Activated naive CD4-positive, alpha-beta T cell treated with anti-CD3 and anti-CD28 coated beads, Interleukin-2, amount 50 U/mL, for 16 hours (primary cell): ENCODE measurements at regions not wholly inside any gene's neighbourhood (a gene's known extent, or its start where the extent isn't known, plus 50 kb on each side); places are given as distances from the start of the nearest gene placed in this dataset.
A peak's percentile ranks its signal among the peaks of the same experiment; 100 is the strongest.

Source experiments
- DNase-seq: peaks from one replicate; pipeline ENCODE4 v3.0.0-alpha.2; 2020

DNA sequence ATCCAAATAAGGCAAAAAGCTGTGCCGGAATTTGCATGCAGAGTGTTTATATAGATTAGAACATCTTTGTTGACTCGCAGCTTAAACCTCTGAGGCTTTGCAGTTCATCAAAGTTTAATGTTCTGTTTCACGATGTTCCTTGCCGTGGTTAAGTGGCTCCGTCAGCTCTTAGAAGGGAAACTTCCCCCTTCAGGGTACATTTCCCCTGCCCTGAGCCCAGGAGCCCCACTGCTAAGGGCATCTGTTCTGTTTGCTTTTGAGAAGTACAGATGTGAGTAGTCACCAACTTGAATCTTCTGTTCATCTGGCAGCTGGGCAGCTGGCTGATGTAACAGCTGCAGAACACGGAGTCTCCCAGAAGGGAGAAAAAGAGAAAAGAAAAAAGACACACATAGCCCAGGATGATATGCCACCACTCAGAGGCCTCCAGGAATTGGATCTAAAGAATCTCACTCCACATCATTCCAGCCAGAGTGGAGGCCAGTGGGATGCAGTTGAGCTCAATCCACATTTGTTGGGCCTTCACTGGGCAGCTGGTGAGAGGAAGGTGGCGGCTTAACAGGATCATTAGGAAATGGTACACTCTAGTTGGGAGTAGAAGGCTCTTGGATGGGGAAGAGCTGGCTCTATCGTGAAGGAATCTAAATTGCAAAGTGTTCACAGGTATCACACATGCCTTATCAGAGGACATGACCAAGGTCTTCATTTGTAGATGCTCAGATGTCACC lies 178.7 kb upstream of the RBPJ start:
- no peak for DNase-seq

DNA sequence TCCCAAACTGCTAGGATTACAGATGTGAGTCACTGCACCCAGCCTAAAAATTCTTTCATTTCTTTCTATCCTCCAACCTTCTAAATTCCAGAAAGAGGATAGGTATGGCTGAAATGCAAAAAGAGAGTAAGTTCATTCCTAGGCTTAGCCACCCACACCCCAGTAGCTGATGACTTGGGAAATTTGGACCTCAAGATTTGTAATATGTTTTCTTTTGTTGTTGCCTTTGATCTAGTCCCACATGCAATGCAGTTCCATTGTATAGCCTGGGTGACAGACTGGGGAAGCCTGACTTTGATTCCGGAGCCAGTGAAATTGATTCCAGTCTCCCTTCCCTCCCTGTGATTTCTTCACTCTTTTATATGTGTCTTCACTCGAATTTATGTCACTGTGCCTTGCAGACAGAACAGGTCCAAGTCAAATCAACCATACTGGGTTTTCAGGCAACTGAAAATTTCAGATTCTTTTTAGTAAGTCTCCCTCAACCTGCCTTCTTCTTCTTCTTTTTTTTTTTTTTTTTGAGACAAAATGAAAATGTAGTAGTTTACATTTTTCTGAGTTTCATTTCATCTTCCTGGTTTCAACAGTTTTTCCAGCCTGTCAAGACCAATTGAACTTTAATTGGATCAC lies 176.2 kb upstream of the RBPJ start:
- DNase-seq = no peak

DNA sequence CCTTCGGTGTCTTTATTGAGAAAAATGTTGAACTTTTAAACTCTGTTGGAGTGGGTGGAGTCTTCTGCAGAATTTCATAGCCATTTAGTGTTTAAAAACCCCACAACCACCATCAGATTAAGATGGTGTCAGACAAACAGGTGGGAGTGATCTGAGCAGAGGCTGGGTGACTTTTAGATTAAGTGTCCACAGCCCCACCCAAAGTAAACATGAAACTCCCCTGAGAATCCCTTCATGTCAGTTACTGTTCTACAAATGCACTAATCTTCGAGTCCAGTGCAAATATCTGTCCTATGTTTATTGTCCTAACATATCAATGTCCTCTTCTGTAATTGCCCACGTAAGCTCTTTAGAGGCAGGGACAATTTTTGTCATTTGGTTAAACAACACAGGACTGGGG lies 175.6 kb upstream of the RBPJ start:
- no peak for DNase-seq

DNA sequence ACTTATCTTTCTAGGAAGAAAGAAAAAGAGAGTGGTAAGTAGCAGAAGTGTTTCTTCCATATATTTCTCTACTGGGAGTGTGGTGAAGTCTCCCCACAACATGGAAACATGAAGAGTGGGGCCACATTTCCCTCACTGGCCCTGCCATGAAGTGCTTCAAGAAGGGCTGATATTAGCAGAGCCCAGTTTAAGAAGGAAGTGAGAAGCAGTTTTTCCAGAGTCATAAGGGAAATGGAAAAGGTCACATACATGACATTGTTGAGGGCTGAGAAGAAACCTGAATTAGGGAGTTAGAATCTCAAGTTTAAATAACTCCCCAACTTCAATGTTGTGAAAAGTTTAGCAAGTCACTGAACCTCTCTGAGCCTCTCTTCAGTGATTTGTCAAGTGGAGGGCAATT lies 171.9 kb upstream of the RBPJ start:
- no peak for DNase-seq

DNA sequence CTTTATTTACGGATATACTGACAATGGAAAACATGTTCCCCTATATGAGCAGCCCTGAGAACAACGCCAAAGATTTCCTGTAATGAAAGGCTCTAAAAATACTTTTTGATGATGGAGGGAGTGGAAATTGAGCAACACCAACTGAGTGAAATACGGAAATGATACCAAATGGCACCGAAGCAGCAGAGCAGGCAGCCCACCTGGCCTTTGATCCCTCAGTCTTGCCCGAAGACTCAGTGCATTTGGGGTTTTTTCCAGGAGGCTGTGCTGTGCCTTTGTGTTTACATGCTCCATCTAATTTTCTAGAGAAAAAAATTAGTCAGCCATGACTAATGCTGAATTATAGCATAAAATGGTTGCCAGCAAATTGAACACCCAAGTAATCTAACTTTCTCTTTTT lies 169.9 kb upstream of the RBPJ start:
- DNase-seq = peak; percentile 28

DNA sequence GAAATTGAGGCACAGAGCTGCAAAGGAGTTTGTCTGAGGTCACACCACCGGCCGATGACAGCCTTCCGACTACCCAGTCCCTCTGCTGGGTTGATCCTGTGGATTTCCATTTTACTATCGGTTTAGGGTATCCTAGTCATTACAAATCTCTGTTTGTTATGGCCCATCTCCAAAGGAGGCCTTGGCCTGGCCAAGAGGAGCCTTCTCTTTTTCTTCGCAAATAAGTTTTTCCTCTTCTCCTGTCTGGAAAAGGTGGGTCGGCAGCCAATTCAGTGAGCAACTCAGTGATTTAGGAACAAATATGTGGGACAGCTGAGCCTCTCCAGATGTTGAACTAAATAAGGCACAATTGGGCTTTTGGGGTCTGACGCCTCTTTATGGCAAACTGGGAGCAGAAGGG lies 169.2 kb upstream of the RBPJ start:
- no peak for DNase-seq

DNA sequence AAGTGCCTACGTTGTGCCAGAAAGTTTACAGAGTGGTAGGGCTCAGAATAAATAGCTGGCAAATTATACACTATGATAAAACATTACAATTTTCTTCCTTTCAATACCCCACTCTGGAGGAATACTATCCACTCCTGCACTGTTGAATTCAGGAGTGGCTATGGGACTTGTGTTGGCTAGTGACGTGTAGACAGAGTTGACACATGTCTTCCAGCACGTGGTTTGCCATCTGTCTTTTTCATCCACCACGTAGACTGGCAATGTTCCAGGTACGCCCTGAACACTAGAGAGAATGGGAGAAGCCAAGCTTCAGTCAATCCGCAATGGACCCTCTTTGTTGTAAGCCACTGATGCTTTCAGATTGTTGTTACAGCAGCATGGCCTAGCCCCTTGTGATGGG lies 168.8 kb upstream of the RBPJ start:
- DNase-seq = no peak

DNA sequence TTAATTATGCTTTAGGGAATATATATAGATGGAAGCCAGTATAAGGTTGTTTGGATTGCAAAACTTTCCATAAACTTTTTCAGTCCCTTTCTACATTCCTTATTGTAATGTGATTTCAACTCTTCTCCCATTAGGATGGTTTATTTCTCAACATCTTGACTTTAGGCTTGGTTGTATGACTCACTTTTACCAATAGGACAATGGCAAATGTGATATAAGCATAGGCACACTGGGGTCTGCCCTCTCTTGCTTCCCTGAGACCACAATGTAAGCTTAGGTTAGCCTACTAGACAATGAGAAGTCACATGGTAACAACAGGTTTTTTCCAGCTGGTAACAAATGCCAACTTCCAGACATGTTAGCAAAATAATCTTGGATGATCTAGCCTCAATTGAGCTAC lies 163.3 kb upstream of the RBPJ start:
- DNase-seq = no peak

DNA sequence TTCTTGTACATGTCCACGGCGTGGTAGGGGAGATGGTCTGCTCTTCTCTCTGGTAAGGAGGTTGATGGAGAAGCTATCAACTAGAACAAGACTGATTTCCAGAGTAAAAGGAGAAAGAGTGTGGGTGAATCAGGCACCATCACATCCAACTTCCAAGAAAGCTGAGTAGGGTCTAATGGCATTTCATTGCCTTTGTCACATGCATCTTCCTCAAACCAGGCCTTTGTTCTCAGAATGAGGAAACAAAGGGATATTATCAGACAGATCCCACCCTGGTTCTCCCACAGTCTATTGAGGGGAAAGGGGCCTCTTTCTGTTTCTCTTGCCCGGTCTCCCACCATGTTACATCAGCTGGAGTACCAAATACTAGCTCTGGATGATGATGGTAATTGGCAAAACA lies 160.2 kb upstream of the RBPJ start:
- DNase-seq = no peak

DNA sequence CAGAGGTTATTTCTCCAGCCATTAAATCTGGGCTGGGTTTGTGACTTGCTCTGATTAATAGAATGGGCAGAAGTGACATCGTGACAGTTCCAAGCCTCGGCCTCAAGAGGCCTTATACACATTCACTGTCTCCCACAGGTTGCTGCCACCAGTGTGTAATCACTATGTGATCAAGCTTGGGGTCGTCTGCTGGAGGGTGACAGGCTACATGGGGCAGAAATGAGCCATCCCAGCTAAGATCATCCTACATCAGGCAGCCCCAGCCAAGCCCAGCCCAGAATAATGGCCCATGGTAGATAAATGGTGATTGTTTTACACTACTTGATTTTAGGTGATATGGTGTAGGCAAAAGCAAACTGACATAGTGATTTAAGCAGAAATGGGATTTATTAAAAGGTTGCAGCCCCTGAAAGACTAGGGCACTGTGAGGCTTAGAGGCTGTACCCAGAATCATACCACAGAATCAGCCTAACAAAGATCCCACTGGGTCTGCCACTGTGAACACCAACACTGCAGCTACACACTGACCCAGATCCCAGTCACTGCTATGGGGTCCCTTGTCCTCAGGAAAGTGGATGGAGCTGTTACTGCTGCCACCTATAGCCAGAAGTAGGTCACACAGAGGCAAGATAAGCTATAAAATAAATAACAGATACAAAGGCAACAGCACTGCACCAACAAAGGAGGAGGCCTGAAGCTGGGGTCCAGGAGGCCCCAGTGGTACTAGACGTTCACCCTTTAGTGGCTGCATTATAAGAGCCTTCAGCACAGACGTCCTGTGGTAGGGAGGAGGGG lies 159.6 kb upstream of the RBPJ start:
- DNase-seq = no peak

DNA sequence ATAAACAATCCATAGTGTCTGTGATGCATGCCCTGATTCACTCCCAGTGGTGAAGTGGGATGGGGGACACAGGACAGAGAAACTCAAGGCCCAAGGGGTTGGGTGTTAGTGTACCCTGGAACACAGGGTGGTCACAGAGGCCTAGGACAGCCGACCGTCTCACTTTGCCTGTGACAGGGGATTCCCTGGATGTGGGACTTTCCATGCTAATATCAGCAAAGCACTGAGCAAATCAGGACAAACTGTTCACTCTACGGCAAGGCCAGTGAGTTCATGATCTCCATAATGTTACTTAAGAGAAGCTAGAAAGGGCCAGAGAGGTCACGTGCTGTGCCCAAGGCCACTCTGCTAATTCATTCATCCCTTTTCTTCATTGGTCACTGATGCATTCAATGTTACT lies 158.7 kb upstream of the RBPJ start:
- no peak for DNase-seq

DNA sequence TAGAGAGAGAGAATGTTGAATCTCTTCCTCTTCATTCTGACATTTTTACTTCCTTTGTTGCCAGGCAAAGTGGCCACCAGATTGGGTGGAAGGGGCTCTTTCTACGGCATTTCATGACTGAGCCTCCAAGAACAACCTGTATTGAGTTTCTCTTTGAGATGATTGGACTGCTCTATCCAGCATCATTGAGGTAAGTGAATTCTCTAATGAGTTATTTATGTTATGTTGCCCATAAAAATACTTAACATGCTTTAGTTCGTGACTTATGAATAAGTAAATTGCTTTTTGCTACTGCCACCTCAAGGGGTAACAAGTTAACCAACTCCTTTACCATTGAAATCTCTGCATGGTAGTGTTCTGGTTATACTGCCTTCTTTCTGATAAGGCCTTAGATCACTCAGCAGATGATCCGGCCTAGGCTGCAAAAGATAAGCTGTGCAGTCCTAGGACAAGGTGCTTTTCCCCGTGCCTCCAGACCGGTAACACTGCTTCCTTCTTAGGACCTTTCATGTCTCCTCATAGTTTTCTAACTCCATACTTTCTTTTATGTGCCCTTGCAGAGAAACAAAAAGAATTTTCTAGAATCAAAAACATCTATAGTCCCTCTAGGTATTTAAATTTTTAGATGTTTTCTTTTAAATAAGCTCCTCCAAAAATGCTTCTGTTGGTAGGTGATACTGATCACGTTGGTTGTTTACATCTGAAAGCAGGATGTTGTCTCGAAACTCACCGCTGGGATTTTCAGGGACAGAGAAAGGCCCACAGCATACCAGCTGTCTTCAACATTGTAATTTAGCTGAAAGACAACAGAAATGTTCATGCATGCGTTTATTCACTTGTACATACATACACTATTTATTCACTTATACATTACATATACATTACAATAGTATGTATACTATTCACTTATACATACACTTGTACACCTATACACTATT lies 157.1 kb upstream of the RBPJ start:
- no peak for DNase-seq

DNA sequence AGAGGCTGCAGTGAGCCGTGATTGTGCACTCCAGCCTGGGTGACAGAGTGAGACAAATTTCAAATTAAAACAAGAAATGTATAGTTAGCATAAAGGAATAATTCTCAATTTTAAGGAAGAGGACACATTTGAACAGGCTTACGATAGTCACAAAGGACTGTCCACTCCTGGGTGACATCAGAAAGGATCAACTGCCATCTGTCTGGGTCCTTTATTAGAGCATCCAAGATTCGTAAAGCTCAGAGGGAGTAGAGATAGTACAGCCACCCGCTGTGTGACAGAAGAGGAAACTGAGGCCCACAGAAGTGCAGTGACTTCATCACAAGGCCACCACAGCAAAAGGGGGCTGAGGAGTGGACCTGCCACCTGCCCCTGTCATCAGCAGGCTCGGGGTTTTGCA lies 149.3 kb upstream of the RBPJ start:
- no peak for DNase-seq

DNA sequence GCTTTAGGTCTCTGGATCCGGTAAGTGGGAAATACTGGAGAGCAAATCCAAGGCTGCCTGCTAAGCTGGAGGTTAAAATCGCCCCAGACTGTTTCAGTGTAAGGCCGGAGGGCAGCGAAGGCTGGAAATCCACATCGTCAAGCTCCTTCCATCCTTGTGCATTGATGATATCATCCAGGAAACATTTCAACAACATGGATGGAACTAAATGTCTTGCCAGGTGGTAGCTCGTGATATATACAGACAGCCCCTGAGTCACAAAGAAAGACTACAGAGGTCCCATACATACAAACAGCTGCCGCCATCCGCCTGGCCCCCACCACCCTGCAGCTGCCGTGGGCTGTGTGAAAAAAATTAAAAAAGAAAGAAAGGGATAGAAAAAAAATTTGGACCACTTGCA lies 148.9 kb upstream of the RBPJ start:
- no peak for DNase-seq

DNA sequence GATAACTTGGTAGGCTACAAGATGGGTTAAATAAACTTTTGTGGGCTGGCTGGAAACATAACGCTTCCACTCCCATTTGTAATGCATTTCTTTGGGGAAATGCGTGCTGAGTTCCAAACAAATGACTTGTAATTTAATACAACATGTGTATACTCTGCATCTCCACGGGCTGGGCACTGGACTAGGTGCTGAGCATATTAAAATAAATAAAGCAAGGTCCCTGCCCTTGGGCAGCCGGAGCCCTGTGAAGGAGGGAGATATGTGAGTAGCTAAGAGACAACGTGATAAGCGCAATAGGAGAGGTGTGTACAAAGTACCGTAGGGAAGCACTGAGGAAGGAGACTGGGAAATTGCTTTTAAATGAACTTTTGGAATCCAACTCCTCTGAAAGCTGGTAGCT lies 147.2 kb upstream of the RBPJ start:
- no peak for DNase-seq

DNA sequence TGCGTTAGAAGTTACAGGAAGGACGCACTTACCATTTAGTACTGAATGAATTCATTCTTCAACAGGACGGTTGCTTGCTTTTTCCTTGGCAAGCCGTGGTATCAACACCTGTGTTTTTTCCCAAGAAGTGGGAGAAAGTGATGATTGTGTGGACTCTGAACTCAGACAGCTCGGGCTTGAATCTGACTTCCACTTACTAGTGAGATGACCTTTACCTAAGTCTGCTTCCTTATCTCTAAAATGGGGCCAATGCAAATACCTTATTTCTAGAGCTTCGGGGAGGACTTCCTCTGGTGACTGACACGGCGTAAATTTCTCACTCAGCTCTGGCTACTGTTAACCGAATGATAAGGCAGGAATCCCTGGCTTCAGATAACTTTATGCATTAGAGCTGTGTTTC lies 146.8 kb upstream of the RBPJ start:
- no peak for DNase-seq

DNA sequence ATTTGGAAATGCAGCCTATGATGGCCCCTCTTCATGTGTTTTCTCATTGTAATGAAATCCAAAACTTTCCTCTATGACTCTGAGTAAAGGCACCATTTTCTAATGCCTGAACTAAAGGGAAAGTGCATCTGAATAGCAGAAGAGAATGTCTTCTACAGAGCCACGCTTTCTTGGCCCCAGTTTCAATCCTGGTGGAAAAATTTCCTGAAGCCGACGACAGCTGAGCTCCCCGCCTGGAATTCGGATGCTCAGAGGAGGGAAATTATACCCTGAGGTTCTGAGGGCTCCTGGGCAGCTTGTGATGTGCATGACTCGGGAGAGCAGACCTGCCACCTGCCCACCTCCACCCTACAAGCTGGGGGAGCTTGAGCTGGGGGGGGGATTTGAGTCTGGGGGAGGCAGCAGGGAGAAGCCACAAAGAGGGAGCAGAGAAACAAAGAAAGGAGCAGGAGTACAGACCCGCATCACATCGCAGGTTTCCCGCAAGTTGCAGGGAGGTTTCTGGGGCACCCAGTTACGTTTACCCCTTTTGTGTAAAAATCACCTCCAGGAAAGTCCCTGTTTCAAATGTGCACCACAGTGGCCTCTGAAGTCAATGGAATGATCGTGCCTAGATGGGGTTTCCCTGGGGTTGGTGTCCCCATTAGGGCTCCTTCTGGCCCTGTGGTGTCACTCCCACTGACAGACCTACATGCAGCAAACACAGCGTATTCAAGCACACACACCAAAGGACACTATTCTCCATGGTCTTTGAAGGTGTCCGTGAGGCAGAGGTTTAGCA lies 145.6 kb upstream of the RBPJ start:
- DNase-seq = no peak

DNA sequence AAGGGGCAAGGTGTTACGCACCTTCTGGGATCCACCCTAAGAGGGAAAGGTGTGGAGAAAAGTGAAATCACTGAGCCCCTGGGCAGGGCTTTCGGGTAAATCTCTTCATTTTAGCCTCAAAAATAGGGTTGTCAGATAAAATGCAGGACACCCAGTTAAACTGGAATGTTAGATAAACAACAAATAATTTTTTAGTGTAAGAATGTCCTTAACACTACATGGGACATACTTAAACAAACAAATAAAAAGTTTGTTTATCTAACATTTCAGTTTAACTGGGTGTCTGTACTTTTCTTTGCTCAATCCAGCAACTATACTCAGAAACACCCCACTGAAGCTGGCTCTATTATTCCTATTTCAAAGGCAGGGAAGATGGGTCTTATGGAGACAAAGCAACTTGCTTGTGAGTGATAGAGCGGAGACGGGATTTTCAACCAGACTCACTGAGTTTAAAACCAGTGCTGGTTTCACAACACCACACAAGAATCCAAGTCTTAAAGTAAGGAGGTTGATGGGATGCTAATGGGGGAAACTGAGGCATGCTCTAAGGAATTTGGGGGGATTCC lies 144.8 kb upstream of the RBPJ start:
- no peak for DNase-seq

DNA sequence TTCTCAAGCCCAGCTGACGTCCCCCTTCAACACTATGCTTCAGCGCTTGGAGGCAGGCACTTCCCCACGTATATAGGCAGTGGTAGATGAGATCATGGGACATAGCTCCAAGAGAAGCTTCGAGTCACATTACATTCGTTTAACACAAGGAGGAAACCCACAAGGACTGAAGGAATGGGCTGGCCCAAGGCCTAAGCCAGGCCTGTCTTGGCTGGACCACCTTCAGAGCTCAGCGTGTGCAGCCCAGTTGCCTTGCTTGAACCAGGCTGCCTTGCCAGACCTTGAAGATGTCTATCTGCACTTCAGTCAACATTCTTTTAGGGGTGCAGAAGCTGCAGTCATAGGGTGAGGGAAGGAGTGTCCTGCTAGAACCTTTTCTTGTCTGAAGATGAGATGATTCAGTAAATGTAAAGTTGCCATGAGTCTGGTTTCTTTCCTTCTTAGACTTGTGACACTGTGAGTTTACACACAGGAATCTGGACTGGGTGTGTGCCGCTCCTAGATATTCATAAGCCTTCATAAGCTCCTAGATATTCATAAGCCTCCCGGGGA lies 144.1 kb upstream of the RBPJ start:
- no peak for DNase-seq

DNA sequence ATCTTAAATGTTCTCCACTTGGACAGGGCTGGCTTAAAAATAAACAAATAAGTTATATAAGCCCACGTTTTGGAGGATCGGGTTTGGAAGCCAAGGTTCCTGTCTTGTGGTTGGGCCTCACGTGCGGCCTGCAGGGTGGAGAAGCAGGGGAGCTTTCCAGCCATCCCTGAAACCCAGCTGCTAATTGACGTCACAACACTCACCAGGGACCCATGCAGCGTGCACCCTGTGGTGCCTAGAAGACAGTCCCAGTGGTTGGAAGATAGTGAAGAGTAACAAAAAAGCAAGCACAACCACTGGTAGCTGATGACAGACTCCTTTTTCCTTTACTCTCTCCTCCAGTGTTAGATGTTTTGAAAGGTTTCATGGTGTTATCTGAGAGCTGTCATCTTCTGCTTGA lies 142.0 kb upstream of the RBPJ start:
- no peak for DNase-seq

DNA sequence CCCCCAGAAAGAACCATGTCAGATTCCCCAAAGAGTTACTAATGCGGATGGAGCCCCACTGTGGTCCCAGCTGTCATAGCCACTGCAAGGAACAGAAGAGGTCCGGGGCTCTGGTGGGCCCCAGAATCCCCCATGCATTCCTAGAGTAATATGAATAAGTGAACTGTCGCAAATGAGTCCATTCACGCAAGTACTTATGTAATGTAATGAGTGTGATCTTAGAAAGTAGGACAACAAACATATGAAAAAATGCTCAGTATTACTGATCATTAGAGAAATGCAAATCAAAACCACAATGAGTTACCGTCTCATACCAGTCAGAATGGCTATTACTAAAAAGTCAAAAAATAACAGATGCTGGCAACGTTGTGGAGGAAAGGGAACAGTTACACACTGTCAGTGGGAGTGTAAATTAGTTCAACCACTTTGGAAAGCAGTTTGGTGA lies 141.5 kb upstream of the RBPJ start:
- no peak for DNase-seq

DNA sequence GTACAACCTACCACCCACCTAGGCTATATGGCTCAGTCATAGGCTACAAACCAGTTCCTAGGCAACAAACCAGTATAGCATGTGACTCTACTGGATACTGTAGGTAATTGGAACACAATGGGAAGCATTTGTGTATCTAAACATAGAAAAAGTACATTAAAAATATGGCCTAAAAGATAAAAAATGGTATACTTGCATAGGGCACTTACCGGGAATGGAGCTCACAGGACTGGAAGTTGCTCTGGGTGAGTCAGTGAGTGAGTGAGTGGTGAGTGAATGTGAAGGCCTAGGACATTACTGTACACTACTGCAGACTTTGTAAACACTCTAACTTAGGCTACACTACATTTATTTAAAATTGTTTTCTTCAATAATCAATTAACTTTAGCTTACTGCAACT lies 139.2 kb upstream of the RBPJ start:
- DNase-seq = no peak
